ENCODE measurements at regions not wholly inside any gene's neighbourhood (a gene's known extent, or its start where the extent isn't known, plus 50 kb on each side); places are given as distances from the start of the nearest gene placed in this dataset.

GRCh38 chr3:82382831-82383230 is 621.4 kb upstream of the GBE1 start:
- TF ChIP-seq CTCF (IDR thresholded peaks at IDR 0.05; ENCODE audit: low read depth, low read length, poor library complexity, severe bottlenecking): no peak
- no peak for TF ChIP-seq EZH2phosphoT487 (IDR thresholded peaks at IDR 0.05; ENCODE audit: borderline replicate concordance, low read length)
